Loucy (cell line): ENCODE measurements at regions not wholly inside any gene's neighbourhood (a gene's known extent, or its start where the extent isn't known, plus 50 kb on each side); places are given as distances from the start of the nearest gene placed in this dataset.

Experiments
- H2AFZ ChIP-seq: fragments of 200-600 bp; sonication (generic); 2 replicates; pipeline ENCODE4 v1.6.0; 2016; ENCODE audit warnings: antibody characterized with exemption, mild to moderate bottlenecking, low read length, moderate library complexity
- H3F3A ChIP-seq: fragments of 200-600 bp; 2 replicates; pipeline ENCODE4 v1.6.0; 2016; ENCODE audit warnings: antibody characterized with exemption, low read depth, mild to moderate bottlenecking
- H3K27me3 ChIP-seq: fragments of 200-600 bp; sonication (generic); 2 replicates; pipeline ENCODE4 v1.6.1; 2014; ENCODE audit warnings: low read length, mild to moderate bottlenecking; ENCODE audit not compliant: insufficient read depth, poor library complexity, severe bottlenecking
- H3K36me3 ChIP-seq: fragments of 200-600 bp; sonication (generic); 2 replicates; pipeline ENCODE4 v1.6.1; 2016; ENCODE audit warnings: low read length; ENCODE audit not compliant: insufficient read depth
- H3K4me1 ChIP-seq: fragments of 200-600 bp; sonication (generic); 2 replicates; pipeline ENCODE4 v1.5.1; 2014; ENCODE audit warnings: low read length, mild to moderate bottlenecking; ENCODE audit not compliant: insufficient read depth, poor library complexity, severe bottlenecking
- H3K4me2 ChIP-seq: fragments of 200-600 bp; sonication (generic); 2 replicates; pipeline ENCODE4 v1.6.0; 2014; ENCODE audit warnings: antibody characterized with exemption, low read length, low read depth, mild to moderate bottlenecking; ENCODE audit not compliant: poor library complexity, severe bottlenecking
- H3K4me3 ChIP-seq: fragments of 200-600 bp; sonication (generic); 2 replicates; pipeline ENCODE4 v1.5.1; 2014; ENCODE audit warnings: low read length, mild to moderate bottlenecking, mixed read lengths; ENCODE audit not compliant: poor library complexity, severe bottlenecking
- H3K79me2 ChIP-seq: fragments of 200-600 bp; sonication (generic); 2 replicates; pipeline ENCODE4 v1.6.1; 2014; ENCODE audit warnings: low read length; ENCODE audit not compliant: insufficient read depth
- H3K9ac ChIP-seq: fragments of 200-600 bp; sonication (generic); 2 replicates; pipeline ENCODE4 v1.6.0; 2014; ENCODE audit warnings: mild to moderate bottlenecking, low read depth, low read length, moderate library complexity; ENCODE audit not compliant: poor library complexity, severe bottlenecking
- H3K9me2 ChIP-seq: fragments of 200-600 bp; sonication (generic); replicated peaks from 2 replicates; pipeline ENCODE4 v1.6.1; 2016; ENCODE audit warnings: low read depth, low read length, mixed read lengths
- H3K9me3 ChIP-seq: fragments of 200-600 bp; sonication (generic); 2 replicates; pipeline ENCODE4 v1.6.1; 2014; ENCODE audit warnings: mild to moderate bottlenecking, antibody characterized with exemption, low read length, low read depth; ENCODE audit not compliant: insufficient read depth
- H4K20me1 ChIP-seq: fragments of 200-600 bp; sonication (generic); 2 replicates; pipeline ENCODE4 v1.6.0; 2014; ENCODE audit warnings: antibody characterized with exemption, low read length, mild to moderate bottlenecking; ENCODE audit not compliant: insufficient read depth, poor library complexity, severe bottlenecking
- EZH2phosphoT487 ChIP-seq: fragments of 200-600 bp; IDR thresholded peaks from 2 replicates; pipeline ENCODE4 v1.6.1; 2018; ENCODE audit warnings: antibody characterized with exemption, mild to moderate bottlenecking, moderate library complexity, borderline replicate concordance
- TF ChIP-seq, protein P1 (sequence below): fragments of 200-600 bp; sonication (generic); conservative IDR thresholded peaks from 2 replicates; pipeline ENCODE4 v1.5.1; 2014; ENCODE audit warnings: mild to moderate bottlenecking, antibody characterized with exemption, low read length

GRCh38 chr2:10223932-10224720 lies 78.6 kb upstream of the HPCAL1 start:
- H4K20me1 ChIP-seq, result no peaks in the 10 kb centered on the region
- no peak overlapping the region for H3K9ac ChIP-seq
- no peak for TF ChIP-seq EZH2phosphoT487
- TF ChIP-seq, protein P1, sequence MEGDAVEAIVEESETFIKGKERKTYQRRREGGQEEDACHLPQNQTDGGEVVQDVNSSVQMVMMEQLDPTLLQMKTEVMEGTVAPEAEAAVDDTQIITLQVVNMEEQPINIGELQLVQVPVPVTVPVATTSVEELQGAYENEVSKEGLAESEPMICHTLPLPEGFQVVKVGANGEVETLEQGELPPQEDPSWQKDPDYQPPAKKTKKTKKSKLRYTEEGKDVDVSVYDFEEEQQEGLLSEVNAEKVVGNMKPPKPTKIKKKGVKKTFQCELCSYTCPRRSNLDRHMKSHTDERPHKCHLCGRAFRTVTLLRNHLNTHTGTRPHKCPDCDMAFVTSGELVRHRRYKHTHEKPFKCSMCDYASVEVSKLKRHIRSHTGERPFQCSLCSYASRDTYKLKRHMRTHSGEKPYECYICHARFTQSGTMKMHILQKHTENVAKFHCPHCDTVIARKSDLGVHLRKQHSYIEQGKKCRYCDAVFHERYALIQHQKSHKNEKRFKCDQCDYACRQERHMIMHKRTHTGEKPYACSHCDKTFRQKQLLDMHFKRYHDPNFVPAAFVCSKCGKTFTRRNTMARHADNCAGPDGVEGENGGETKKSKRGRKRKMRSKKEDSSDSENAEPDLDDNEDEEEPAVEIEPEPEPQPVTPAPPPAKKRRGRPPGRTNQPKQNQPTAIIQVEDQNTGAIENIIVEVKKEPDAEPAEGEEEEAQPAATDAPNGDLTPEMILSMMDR, result no peak
- no peaks in the 10 kb centered on the region for H3K36me3 ChIP-seq
- no peaks in the 10 kb centered on the region for H3K4me1 ChIP-seq
- no peaks in the 10 kb centered on the region for H3F3A ChIP-seq
- no peaks in the 10 kb centered on the region for H3K9me2 ChIP-seq
- H3K79me2 ChIP-seq, result no peaks in the 10 kb centered on the region
- H3K4me3 ChIP-seq, result no peak overlapping the region
- H3K4me2 ChIP-seq, result no peak overlapping the region
- H3K27me3 ChIP-seq, result no peaks in the 10 kb centered on the region
- no peaks in the 10 kb centered on the region for H3K9me3 ChIP-seq
- no peak overlapping the region for H2AFZ ChIP-seq

GRCh38 chr2:10224734-10225133 lies 78.0 kb upstream of the HPCAL1 start:
- H3K9me3 ChIP-seq, result no peaks in the 10 kb centered on the region
- no peak overlapping the region for H3K4me3 ChIP-seq
- H3K9me2 ChIP-seq, result no peaks in the 10 kb centered on the region
- no peak overlapping the region for H2AFZ ChIP-seq
- no peaks in the 10 kb centered on the region for H4K20me1 ChIP-seq
- H3K4me1 ChIP-seq, result no peaks in the 10 kb centered on the region
- TF ChIP-seq, protein P1, result no peak
- TF ChIP-seq EZH2phosphoT487, result no peak
- H3K79me2 ChIP-seq, result no peaks in the 10 kb centered on the region
- no peaks in the 10 kb centered on the region for H3K27me3 ChIP-seq
- no peaks in the 10 kb centered on the region for H3K36me3 ChIP-seq
- no peak overlapping the region for H3K4me2 ChIP-seq
- H3K9ac ChIP-seq, result no peak overlapping the region
- H3F3A ChIP-seq, result no peaks in the 10 kb centered on the region

GRCh38 chr2:10225291-10226037 lies 77.2 kb upstream of the HPCAL1 start:
- H3K4me2 ChIP-seq, result no peak overlapping the region
- H3K4me3 ChIP-seq, result no peak overlapping the region
- no peaks in the 10 kb centered on the region for H4K20me1 ChIP-seq
- H3K9ac ChIP-seq, result no peak overlapping the region
- no peaks in the 10 kb centered on the region for H3K4me1 ChIP-seq
- H3K79me2 ChIP-seq, result no peaks in the 10 kb centered on the region
- no peaks in the 10 kb centered on the region for H3F3A ChIP-seq
- no peaks in the 10 kb centered on the region for H3K36me3 ChIP-seq
- TF ChIP-seq EZH2phosphoT487, result no peak
- TF ChIP-seq, protein P1, result no peak
- H3K9me2 ChIP-seq, result no peaks in the 10 kb centered on the region
- H3K9me3 ChIP-seq, result no peaks in the 10 kb centered on the region
- no peak overlapping the region for H2AFZ ChIP-seq
- H3K27me3 ChIP-seq, result no peaks in the 10 kb centered on the region
